ENCODE measurements at regions not wholly inside any gene's neighbourhood (a gene's known extent, or its start where the extent isn't known, plus 50 kb on each side); places are given as distances from the start of the nearest gene placed in this dataset.

GRCh38 chr2:83071914-83072313 lies 1387.2 kb downstream of the SUCLG1 start:
- no peak overlapping the region for H3K4me3 ChIP-seq (ENCODE audit: low read length)
- DNase-seq (peak; percentile 16), ATAC-seq (no peak)
- H3K4me1 ChIP-seq (ENCODE audit: insufficient read depth, low read length) = 0 out of 2 replicates have a peak, but pooled peaks cover 3% of the 10 kb centered on the region
- TF ChIP-seq EZH2phosphoT487 (IDR thresholded peaks at IDR 0.05; ENCODE audit: borderline replicate concordance, low read length) (no peak), CTCF (conservative IDR thresholded peaks at IDR 0.05; ENCODE audit: low read depth, low read length) (0 out of 2 replicates have a peak, but pooled peaks have one; percentile 33)
- no peak overlapping the region for H3K9ac ChIP-seq (ENCODE audit: low read length)
- no peak overlapping the region for H3K27ac ChIP-seq (ENCODE audit: low read length)
- ChIA-PET CTCF (no interaction called here), POLR2A (ENCODE audit: unreplicated experiment) (no interaction called here)
- no peaks in the 10 kb centered on the region for H3K9me2 ChIP-seq (replicated peaks; ENCODE audit: low read length)
- no peak overlapping the region for H2AFZ ChIP-seq (ENCODE audit: low read length)
- H3K4me2 ChIP-seq (ENCODE audit: low read length) = no peak overlapping the region
- no peaks in the 10 kb centered on the region for H4K20me1 ChIP-seq (ENCODE audit: low read length)
- H3K36me3 ChIP-seq (ENCODE audit: low read depth, low read length) = no peaks in the 10 kb centered on the region
- no TSS peak for BruUV-seq (replicated peaks)
- H3K27me3 ChIP-seq (ENCODE audit: low read length) = no peaks in the 10 kb centered on the region
- intact Hi-C loops (cut with micrococcal nuclease) = no loop called here
- H3F3A ChIP-seq (ENCODE audit: low read length, unreplicated experiment) = no peaks in the 10 kb centered on the region
- H3K79me2 ChIP-seq (ENCODE audit: low read length) = no peaks in the 10 kb centered on the region
- no peaks in the 10 kb centered on the region for H3K9me3 ChIP-seq (ENCODE audit: low read length)

DNA sequence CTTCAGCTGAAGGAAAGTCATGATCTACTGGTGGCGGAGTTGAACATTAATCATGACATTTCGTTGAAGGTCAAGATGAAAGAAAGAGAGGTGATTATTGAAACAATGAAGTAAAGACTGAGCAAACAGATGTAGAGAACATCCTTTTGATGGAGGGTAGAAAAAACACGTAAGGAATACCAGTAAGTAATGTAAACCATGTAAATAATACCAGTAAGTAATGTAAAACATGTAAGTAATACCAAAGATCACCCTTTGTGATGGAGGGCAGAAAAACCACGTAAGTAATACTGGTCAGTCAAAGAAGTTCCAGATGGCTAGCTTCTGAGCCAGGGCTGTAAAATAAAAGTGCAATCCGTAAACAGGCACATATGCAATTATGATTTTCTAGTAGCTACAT lies 1387.7 kb downstream of the SUCLG1 start:
- Histone ChIP-seq H3K9me2 (replicated peaks; ENCODE audit: low read length) (no peaks in the 10 kb centered on the region), H3K79me2 (ENCODE audit: low read length) (no peaks in the 10 kb centered on the region), H3K27me3 (ENCODE audit: low read length) (no peaks in the 10 kb centered on the region), H4K20me1 (ENCODE audit: low read length) (no peaks in the 10 kb centered on the region), H3K4me2 (ENCODE audit: low read length) (no peak overlapping the region), H3K4me1 (ENCODE audit: insufficient read depth, low read length) (0 out of 2 replicates have a peak, but pooled peaks cover 3% of the 10 kb centered on the region), H3K9me3 (ENCODE audit: low read length) (no peaks in the 10 kb centered on the region), H2AFZ (ENCODE audit: low read length) (no peak overlapping the region), H3K36me3 (ENCODE audit: low read depth, low read length) (no peaks in the 10 kb centered on the region), H3K4me3 (ENCODE audit: low read length) (no peak overlapping the region), H3K9ac (ENCODE audit: low read length) (no peak overlapping the region), H3K27ac (ENCODE audit: low read length) (no peak overlapping the region), H3F3A (ENCODE audit: low read length, unreplicated experiment) (no peaks in the 10 kb centered on the region)
- intact Hi-C loops (cut with micrococcal nuclease) = no loop called here
- POLR2A ChIA-PET (ENCODE audit: unreplicated experiment) = no interaction called here
- no peak for DNase-seq
- ATAC-seq = no peak
- CTCF ChIA-PET = no interaction called here
- no TSS peak for BruUV-seq (replicated peaks)
- TF ChIP-seq CTCF (conservative IDR thresholded peaks at IDR 0.05; ENCODE audit: low read depth, low read length) = no peak
- TF ChIP-seq EZH2 (IDR thresholded peaks at IDR 0.05; ENCODE audit: low read length, unreplicated experiment) = no peak
- TF ChIP-seq EZH2phosphoT487 (IDR thresholded peaks at IDR 0.05; ENCODE audit: borderline replicate concordance, low read length) = no peak

GRCh38 chr2:83069724-83070123 lies 1389.4 kb downstream of the SUCLG1 start:
- DNase-seq (peak; percentile 33), ATAC-seq (no peak)
- Histone ChIP-seq H3K27me3 (ENCODE audit: low read length) (no peaks in the 10 kb centered on the region), H3K4me2 (ENCODE audit: low read length) (no peak overlapping the region), H3K9me2 (replicated peaks; ENCODE audit: low read length) (no peaks in the 10 kb centered on the region), H3K27ac (ENCODE audit: low read length) (no peak overlapping the region), H2AFZ (ENCODE audit: low read length) (no peak overlapping the region), H3K4me1 (ENCODE audit: insufficient read depth, low read length) (0 out of 2 replicates have a peak, but pooled peaks cover 3% of the 10 kb centered on the region), H3K36me3 (ENCODE audit: low read depth, low read length) (no peaks in the 10 kb centered on the region), H3K4me3 (ENCODE audit: low read length) (no peak overlapping the region), H3K79me2 (ENCODE audit: low read length) (no peaks in the 10 kb centered on the region), H4K20me1 (ENCODE audit: low read length) (no peaks in the 10 kb centered on the region), H3K9me3 (ENCODE audit: low read length) (no peaks in the 10 kb centered on the region), H3F3A (ENCODE audit: low read length, unreplicated experiment) (no peaks in the 10 kb centered on the region), H3K9ac (ENCODE audit: low read length) (no peak overlapping the region)
- TF ChIP-seq CTCF (conservative IDR thresholded peaks at IDR 0.05; ENCODE audit: low read depth, low read length) (no peak), EZH2 (IDR thresholded peaks at IDR 0.05; ENCODE audit: low read length, unreplicated experiment) (no peak), EZH2phosphoT487 (IDR thresholded peaks at IDR 0.05; ENCODE audit: borderline replicate concordance, low read length) (no peak)
- CTCF ChIA-PET = no interaction called here
- BruUV-seq (replicated peaks) = no TSS peak
- intact Hi-C loops (cut with micrococcal nuclease) = no loop called here
- POLR2A ChIA-PET (ENCODE audit: unreplicated experiment) = no interaction called here
